B cell (primary cell): ENCODE measurements at regions not wholly inside any gene's neighbourhood (a gene's known extent, or its start where the extent isn't known, plus 50 kb on each side); places are given as distances from the start of the nearest gene placed in this dataset.

Experiments
- ATAC-seq: fragments of 200-7000 bp; cut with Tn5 transposase; one replicate; pipeline ENCODE4 v1.10.0; 2021; ENCODE audit warnings: low read depth, mild to moderate bottlenecking, moderate number of reproducible peaks, moderate library complexity
- CTCF ChIA-PET: fragments of 350-600 bp; sonication (Branson Sonifier 250); formaldehyde crosslinking; loops from one replicate; lab custom pipeline; 2021; ENCODE audit warnings: antibody characterized with exemption, inconsistent platforms; lab: Charles Lee
- POLR2A ChIA-PET: fragments of 350-600 bp; sonication (Branson Sonifier 250); formaldehyde crosslinking; loops from one replicate; lab custom pipeline; 2021; ENCODE audit warnings: antibody characterized with exemption; lab: Charles Lee
- DNase-seq: peaks from one replicate; pipeline ENCODE4 v3.0.0; 2013
- H2AFZ ChIP-seq: 2 replicates; pipeline ENCODE4 v1.6.1; 2012; ENCODE audit warnings: mild to moderate bottlenecking, low read depth, low read length; ENCODE audit not compliant: insufficient read depth, poor library complexity, severe bottlenecking
- H3K27ac ChIP-seq, 2 donors: 1 replicate in 1 of 2; 2 replicates in 1 of 2; pipeline ENCODE4 v1.5.1; 2012 to 2013; ENCODE audit warnings: low read length in 2 of 2, mild to moderate bottlenecking in 2 of 2, moderate library complexity in 1 of 2
- H3K27me3 ChIP-seq, 4 experiments: fragments of 200-600 bp in 1 of 4; sonication (generic) in 1 of 4; replicated peaks in 1 of 4; 1 replicate in 2 of 4; 2 replicates in 2 of 4; pipeline versions ENCODE4 v1.6.1 to v1.7.0; 2013 to 2016; ENCODE audit warnings: low read length in 3 of 4, mild to moderate bottlenecking in 2 of 4, mixed read lengths in 1 of 4, moderate library complexity in 1 of 4; ENCODE audit not compliant: insufficient read depth in 4 of 4, control insufficient read depth in 3 of 4; ENCODE audit errors: control extremely low read depth in 1 of 4
- H3K36me3 ChIP-seq, 2 experiments: replicated peaks in 1 of 2; 1 replicate in 1 of 2; 2 replicates in 1 of 2; pipeline versions ENCODE4 v1.6.1 to v1.7.1; 2013; ENCODE audit warnings: low read length in 1 of 2; ENCODE audit not compliant: insufficient read depth in 2 of 2, control insufficient read depth in 1 of 2; ENCODE audit errors: control extremely low read depth in 1 of 2, extremely low read depth in 1 of 2
- H3K4me1 ChIP-seq, 2 donors: fragments of 200-600 bp in 1 of 2; sonication (generic) in 1 of 2; 1 replicate in 1 of 2; 2 replicates in 1 of 2; pipeline versions ENCODE4 v1.5.1 to v1.6.1; 2013 to 2017; ENCODE audit warnings: low read length in 2 of 2; ENCODE audit not compliant: control insufficient read depth in 2 of 2, insufficient read depth in 2 of 2
- H3K4me2 ChIP-seq: replicated peaks from 2 replicates; pipeline ENCODE3; 2012; ENCODE audit warnings: mild to moderate bottlenecking, low read depth, low read length; ENCODE audit not compliant: poor library complexity, severe bottlenecking
- H3K4me3 ChIP-seq, 5 experiments: fragments of 200-600 bp in 1 of 5; sonication (generic) in 1 of 5; 1 replicate in 3 of 5; 2 replicates in 2 of 5; pipeline versions ENCODE4 v1.5.1 to v1.7.0; 2011 to 2016; ENCODE audit warnings: low read length in 4 of 5, mild to moderate bottlenecking in 4 of 5, low read depth in 2 of 5, control low read depth in 1 of 5, moderate library complexity in 1 of 5; ENCODE audit not compliant: insufficient read depth in 1 of 5; ENCODE audit errors: control extremely low read depth in 1 of 5, extremely low read depth in 1 of 5
- H3K79me2 ChIP-seq: fragments of 200-600 bp; sonication (generic); one replicate; pipeline ENCODE4 v1.6.0; 2016; ENCODE audit warnings: low read length; ENCODE audit not compliant: control insufficient read depth, insufficient read depth
- H3K9ac ChIP-seq: fragments of 200-600 bp; sonication (generic); 2 replicates; pipeline ENCODE4 v1.6.1; 2017; ENCODE audit warnings: mild to moderate bottlenecking, low read length, moderate library complexity
- H3K9me3 ChIP-seq, 3 donors: one replicate each; pipeline versions ENCODE4 v1.6.1 to v1.7.1; 2013; ENCODE audit warnings: low read length in 2 of 3; ENCODE audit not compliant: control insufficient read depth in 2 of 3, insufficient read depth in 1 of 3; ENCODE audit errors: control extremely low read depth in 1 of 3
- H4K20me1 ChIP-seq: 2 replicates; pipeline ENCODE4 v1.6.0; 2012; ENCODE audit warnings: mild to moderate bottlenecking, low read length; ENCODE audit not compliant: insufficient read depth, control insufficient read depth, poor library complexity, severe bottlenecking
- H3K27ac Mint-ChIP-seq: one replicate; pipeline ENCODE4 v1.8.0; 2021; ENCODE audit warnings: mixed read lengths
- H3K27me3 Mint-ChIP-seq: one replicate; pipeline ENCODE4 v1.8.0; 2021; ENCODE audit warnings: mixed read lengths
- H3K4me1 Mint-ChIP-seq: one replicate; pipeline ENCODE4 v1.8.0; 2021; ENCODE audit warnings: mixed read lengths
- H3K4me3 Mint-ChIP-seq: one replicate; pipeline ENCODE4 v1.8.0; 2021; ENCODE audit warnings: mixed read lengths
- H3K9me3 Mint-ChIP-seq: one replicate; pipeline ENCODE4 v1.8.0; 2022; ENCODE audit warnings: mixed read lengths; ENCODE audit not compliant: insufficient read depth
- EZH2 ChIP-seq: IDR thresholded peaks from 2 replicates; pipeline ENCODE4 v1.6.1; 2012; ENCODE audit warnings: borderline replicate concordance, low read depth, mild to moderate bottlenecking, moderate library complexity, low read length; ENCODE audit not compliant: insufficient read depth, poor library complexity, severe bottlenecking
- WGBS: methylation state at CpG from one replicate; pipeline ENCODE4 v1.1.5; 2013; ENCODE audit warnings: missing lambda C conversion rate; ENCODE audit not compliant: insufficient coverage; 5-methylcytosine and 5-hydroxymethylcytosine counted together
- intact Hi-C: fragments of 100-400 bp; cut with micrococcal nuclease; formaldehyde crosslinking; loops from one replicate; pipeline ENCODE4 v1.10.0; 2022
- TF ChIP-seq, protein P1 (sequence below): fragments of 200-600 bp; IDR thresholded peaks from one replicate; pipeline ENCODE4 v1.8.0; 2022; ENCODE audit warnings: antibody characterized with exemption, mild to moderate bottlenecking

DNA sequence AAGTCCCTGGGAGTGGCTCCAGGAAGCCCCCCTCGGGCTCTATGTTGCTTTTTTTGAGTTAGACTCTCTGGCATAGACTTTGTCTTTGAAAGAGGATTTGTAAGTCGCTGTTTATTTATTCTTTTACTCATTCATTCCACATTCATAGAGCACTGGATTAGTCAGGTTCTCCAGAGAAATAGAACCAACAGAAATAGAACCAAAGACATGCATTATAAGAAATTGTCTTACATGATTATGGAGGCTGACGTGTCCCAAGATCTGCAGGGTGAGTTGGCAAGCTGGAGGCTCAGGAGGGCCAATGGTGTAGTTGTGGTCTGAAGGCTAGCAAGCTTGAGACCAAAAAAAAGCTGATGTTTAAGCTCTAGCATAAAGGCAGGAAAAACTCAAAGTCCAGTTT is 98.3 kb upstream of the CHD6 start:
- H3K4me1 Mint-ChIP-seq: no peaks in the 10 kb centered on the region
- DNase-seq: no peak
- no peak overlapping the region for H3K27ac ChIP-seq
- no peak overlapping the region for H3K4me2 ChIP-seq
- H3K9me3 ChIP-seq: peaks cover 0 to 8% (median 0%) of the 10 kb centered on the region in 3 donors
- no peaks in the 10 kb centered on the region for H3K36me3 ChIP-seq
- no peaks in the 10 kb centered on the region for H3K79me2 ChIP-seq
- ChIA-PET CTCF (interaction anchor here (2.7 kb wide), 1 partner anchor 18 kb away, joined by 8 read pairs; no protein-coding TSS in a partner anchor), POLR2A (no interaction called here)
- H3K9ac ChIP-seq: no peak overlapping the region
- no peak overlapping the region for H3K4me3 ChIP-seq
- H3K4me1 ChIP-seq: no peaks in the 10 kb centered on the region
- 100% methylated on average over 1 of the region's 3 CpGs for WGBS
- no peaks in the 10 kb centered on the region for H4K20me1 ChIP-seq
- no peak for ATAC-seq
- peaks cover 0 to 15% (median 3%) of the 10 kb centered on the region in 4 experiments for H3K27me3 ChIP-seq
- H3K9me3 Mint-ChIP-seq: peaks cover 4% of the 10 kb centered on the region
- H3K27me3 Mint-ChIP-seq: peaks cover 22% of the 10 kb centered on the region
- intact Hi-C loops: no loop called here
- TF ChIP-seq EZH2: no peak
- TF ChIP-seq, protein P1, sequence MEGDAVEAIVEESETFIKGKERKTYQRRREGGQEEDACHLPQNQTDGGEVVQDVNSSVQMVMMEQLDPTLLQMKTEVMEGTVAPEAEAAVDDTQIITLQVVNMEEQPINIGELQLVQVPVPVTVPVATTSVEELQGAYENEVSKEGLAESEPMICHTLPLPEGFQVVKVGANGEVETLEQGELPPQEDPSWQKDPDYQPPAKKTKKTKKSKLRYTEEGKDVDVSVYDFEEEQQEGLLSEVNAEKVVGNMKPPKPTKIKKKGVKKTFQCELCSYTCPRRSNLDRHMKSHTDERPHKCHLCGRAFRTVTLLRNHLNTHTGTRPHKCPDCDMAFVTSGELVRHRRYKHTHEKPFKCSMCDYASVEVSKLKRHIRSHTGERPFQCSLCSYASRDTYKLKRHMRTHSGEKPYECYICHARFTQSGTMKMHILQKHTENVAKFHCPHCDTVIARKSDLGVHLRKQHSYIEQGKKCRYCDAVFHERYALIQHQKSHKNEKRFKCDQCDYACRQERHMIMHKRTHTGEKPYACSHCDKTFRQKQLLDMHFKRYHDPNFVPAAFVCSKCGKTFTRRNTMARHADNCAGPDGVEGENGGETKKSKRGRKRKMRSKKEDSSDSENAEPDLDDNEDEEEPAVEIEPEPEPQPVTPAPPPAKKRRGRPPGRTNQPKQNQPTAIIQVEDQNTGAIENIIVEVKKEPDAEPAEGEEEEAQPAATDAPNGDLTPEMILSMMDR: no peak
- H3K27ac Mint-ChIP-seq: no peak overlapping the region
- H2AFZ ChIP-seq: no peak overlapping the region
- no peak overlapping the region for H3K4me3 Mint-ChIP-seq

DNA sequence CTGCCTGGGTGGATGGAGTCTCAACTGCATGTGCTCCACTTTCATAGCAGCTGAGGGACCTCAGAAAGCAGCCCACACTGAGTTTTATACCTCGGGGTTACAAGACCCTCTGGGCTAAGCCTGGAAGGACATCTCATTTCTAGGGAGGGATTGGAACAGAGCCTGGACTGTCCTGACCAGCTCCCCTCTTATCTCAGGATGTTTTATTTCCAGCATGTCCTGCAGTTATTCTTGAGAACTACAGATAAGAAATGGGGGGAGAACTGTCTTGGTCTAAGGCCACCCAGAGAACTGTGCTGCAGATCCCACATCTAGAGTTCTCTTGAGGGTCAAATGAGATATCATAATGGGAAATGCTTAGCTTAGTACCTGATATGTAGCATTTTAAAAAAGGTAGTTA is 97.3 kb upstream of the CHD6 start:
- H3K79me2 ChIP-seq: no peaks in the 10 kb centered on the region
- no peaks in the 10 kb centered on the region for H3K4me1 ChIP-seq
- 20% methylated on average over 1 of the region's 1 CpG for WGBS
- POLR2A ChIA-PET: no interaction called here
- no peak overlapping the region for H3K27ac Mint-ChIP-seq
- intact Hi-C loops: no loop called here
- H3K4me3 ChIP-seq: no peak overlapping the region
- no peak overlapping the region for H2AFZ ChIP-seq
- H3K9ac ChIP-seq: no peak overlapping the region
- peaks cover 0 to 15% (median 3%) of the 10 kb centered on the region in 4 experiments for H3K27me3 ChIP-seq
- TF ChIP-seq, protein P1: no peak
- TF ChIP-seq EZH2: no peak
- H3K9me3 ChIP-seq: peaks cover 0 to 8% (median 0%) of the 10 kb centered on the region in 3 donors
- peaks cover 4% of the 10 kb centered on the region for H3K9me3 Mint-ChIP-seq
- no peak overlapping the region for H3K4me2 ChIP-seq
- H3K27me3 Mint-ChIP-seq: peaks cover 28% of the 10 kb centered on the region
- CTCF ChIA-PET: interaction anchor here (2.7 kb wide), 1 partner anchor 19 kb away, joined by 8 read pairs; no protein-coding TSS in a partner anchor
- no peak overlapping the region for H3K4me3 Mint-ChIP-seq
- no peaks in the 10 kb centered on the region for H3K4me1 Mint-ChIP-seq
- no peaks in the 10 kb centered on the region for H3K36me3 ChIP-seq
- no peak for ATAC-seq
- no peak for DNase-seq
- no peak overlapping the region for H3K27ac ChIP-seq
- H4K20me1 ChIP-seq: no peaks in the 10 kb centered on the region
